ENCODE measurements at regions not wholly inside any gene's neighbourhood (a gene's known extent, or its start where the extent isn't known, plus 50 kb on each side); places are given as distances from the start of the nearest gene placed in this dataset.

- Mint-ChIP-seq H3K27me3 (no peaks in the 10 kb centered on the region), H3K36me3 (no peaks in the 10 kb centered on the region), H3K4me3 (no peak overlapping the region), H3K4me1 (ENCODE audit: low read depth) (peaks cover 1% of the 10 kb centered on the region), H3K9me3 (ENCODE audit: low read depth) (no peaks in the 10 kb centered on the region), H3K27ac (no peak overlapping the region)
These were observed 258.5 kb upstream of the TLE3 start for GRCh38 chr15:70356062-70356860.

GRCh38 chr15:70355275-70355795, 257.6 kb upstream of the TLE3 start:
- no peak overlapping the region for H3K27ac Mint-ChIP-seq
- H3K4me1 Mint-ChIP-seq (ENCODE audit: low read depth): peaks cover 1% of the 10 kb centered on the region
- H3K4me3 Mint-ChIP-seq: no peak overlapping the region

GRCh38 chr15:70354346-70354905, 256.7 kb upstream of the TLE3 start:
- Mint-ChIP-seq H3K4me1 (ENCODE audit: low read depth) (peaks cover 1% of the 10 kb centered on the region), H3K27me3 (peaks cover 1% of the 10 kb centered on the region), H3K4me3 (no peak overlapping the region), H3K36me3 (no peaks in the 10 kb centered on the region), H3K27ac (no peak overlapping the region), H3K9me3 (ENCODE audit: low read depth) (no peaks in the 10 kb centered on the region)

More at GRCh38 chr15:70355275-70355795, 257.6 kb upstream of the TLE3 start:
- peaks cover 1% of the 10 kb centered on the region for H3K27me3 Mint-ChIP-seq
- no peaks in the 10 kb centered on the region for H3K9me3 Mint-ChIP-seq (ENCODE audit: low read depth)
- H3K36me3 Mint-ChIP-seq: no peaks in the 10 kb centered on the region

DNA sequence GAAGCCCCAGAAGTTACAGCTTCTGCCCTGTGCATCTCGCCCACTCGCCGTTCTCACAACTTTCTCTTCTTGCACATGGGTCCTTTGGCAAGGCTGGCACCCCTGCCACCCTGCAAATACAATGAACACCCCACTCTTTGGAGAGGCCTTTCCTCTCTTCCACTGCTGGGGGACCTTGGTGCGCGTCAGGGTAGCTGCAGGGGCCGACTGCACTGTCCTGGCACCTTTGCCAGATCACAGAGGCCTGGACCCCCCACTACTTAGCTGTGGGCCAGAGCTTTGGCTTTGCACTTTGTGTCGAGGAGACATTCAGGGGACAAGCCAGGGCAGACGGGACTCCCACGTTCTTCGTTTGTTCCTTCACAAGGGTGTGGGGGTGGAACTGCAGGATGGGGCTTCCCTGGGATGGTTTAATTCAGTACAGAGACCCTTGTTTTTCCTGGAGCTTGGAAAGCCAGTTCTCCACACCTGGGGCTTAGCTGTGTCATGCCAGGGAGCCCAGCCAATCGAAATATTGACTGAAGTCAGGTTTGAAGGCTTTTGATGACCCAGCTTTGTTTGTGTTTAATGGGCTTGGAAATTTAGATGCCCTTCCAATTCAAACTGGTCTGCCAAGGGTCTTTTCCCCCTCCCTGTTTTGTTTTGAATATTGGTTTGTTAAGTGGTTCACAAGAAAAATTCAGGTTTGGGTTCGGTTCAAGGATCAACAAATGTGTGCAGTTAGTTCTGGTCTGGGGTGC, 256.1 kb upstream of the TLE3 start:
- H3K27ac Mint-ChIP-seq: no peak overlapping the region
- no peak overlapping the region for H3K4me3 Mint-ChIP-seq
- H3K9me3 Mint-ChIP-seq (ENCODE audit: low read depth): no peaks in the 10 kb centered on the region

DNA sequence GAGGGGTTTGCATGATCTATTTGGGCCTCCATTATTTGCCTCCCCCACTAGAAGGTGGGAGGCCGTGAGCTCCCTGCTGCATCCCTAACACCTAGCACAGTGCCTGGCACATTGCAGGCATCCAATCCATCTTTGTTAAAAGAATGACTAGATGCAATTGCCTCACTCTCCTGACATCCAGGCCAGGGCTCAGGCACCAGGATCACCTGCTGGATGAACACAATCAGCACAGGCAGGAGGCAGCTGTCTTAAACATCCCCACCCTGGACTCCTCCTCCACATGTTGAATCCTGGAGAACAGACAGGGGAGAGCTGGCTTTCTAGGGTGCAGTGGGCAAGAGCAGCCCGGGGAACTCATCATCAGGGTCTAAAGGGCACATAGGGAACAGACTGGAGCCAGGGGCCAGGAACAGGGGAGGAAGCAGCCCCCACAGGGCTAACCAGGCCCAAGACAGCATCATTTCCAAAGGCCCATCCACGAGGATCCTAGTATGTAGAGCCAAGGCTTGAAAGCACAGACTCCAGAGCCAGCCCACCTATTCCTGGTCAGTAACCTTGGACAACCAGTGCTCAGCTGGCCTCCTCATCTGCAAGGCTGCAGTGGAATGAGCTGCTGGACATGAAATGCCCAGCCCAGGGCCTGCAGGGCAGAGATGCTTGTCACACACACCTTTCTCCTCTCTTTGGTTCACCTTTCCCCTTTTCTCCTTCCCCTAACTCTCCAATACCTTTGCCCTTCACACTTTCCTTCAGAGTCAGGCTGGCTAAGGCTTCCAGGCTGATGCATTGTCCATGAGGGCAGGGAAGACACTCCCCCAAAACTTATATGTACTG, 254.4 kb upstream of the TLE3 start:
- Mint-ChIP-seq H3K4me3 (no peak overlapping the region), H3K27ac (no peak overlapping the region), H3K36me3 (no peaks in the 10 kb centered on the region), H3K9me3 (ENCODE audit: low read depth) (no peaks in the 10 kb centered on the region), H3K27me3 (peaks cover 1% of the 10 kb centered on the region), H3K4me1 (ENCODE audit: low read depth) (peaks cover 6% of the 10 kb centered on the region)

More for the DNA sequence above, 256.1 kb upstream of the TLE3 start:
- peaks cover 6% of the 10 kb centered on the region for H3K4me1 Mint-ChIP-seq (ENCODE audit: low read depth)
- peaks cover 1% of the 10 kb centered on the region for H3K27me3 Mint-ChIP-seq
- H3K36me3 Mint-ChIP-seq: no peaks in the 10 kb centered on the region

- H3K27me3 Mint-ChIP-seq: peaks cover 1% of the 10 kb centered on the region
- no peaks in the 10 kb centered on the region for H3K36me3 Mint-ChIP-seq
- peaks cover 6% of the 10 kb centered on the region for H3K4me1 Mint-ChIP-seq (ENCODE audit: low read depth)
- no peaks in the 10 kb centered on the region for H3K9me3 Mint-ChIP-seq (ENCODE audit: low read depth)
- H3K4me3 Mint-ChIP-seq: no peak overlapping the region
- no peak overlapping the region for H3K27ac Mint-ChIP-seq
These were observed 253.7 kb upstream of the TLE3 start for GRCh38 chr15:70351391-70351790.

- H3K27ac Mint-ChIP-seq: no peak overlapping the region
- peaks cover 1% of the 10 kb centered on the region for H3K27me3 Mint-ChIP-seq
- no peak overlapping the region for H3K4me3 Mint-ChIP-seq
- H3K9me3 Mint-ChIP-seq (ENCODE audit: low read depth): no peaks in the 10 kb centered on the region
- H3K36me3 Mint-ChIP-seq: no peaks in the 10 kb centered on the region
- peaks cover 6% of the 10 kb centered on the region for H3K4me1 Mint-ChIP-seq (ENCODE audit: low read depth)
These were observed 251.0 kb upstream of the TLE3 start for GRCh38 chr15:70348581-70349344.

DNA sequence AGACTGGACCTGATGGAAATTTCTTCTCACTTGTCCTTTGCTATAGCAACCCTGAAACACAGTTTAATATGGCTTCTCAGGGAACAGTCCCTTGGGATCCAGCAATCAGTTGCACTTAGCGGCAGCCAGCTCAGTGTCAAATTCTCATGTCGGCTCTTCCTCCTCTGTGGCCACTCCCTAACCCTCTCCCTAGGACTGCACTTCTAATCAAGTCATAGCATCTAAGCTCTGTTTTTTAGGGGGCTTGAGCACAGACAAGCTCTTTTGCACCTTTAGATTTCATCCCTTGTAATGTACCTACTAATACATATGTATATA, 250.5 kb upstream of the TLE3 start:
- no peaks in the 10 kb centered on the region for H3K36me3 Mint-ChIP-seq
- no peak overlapping the region for H3K4me3 Mint-ChIP-seq
- H3K9me3 Mint-ChIP-seq (ENCODE audit: low read depth): no peaks in the 10 kb centered on the region
- peaks cover 6% of the 10 kb centered on the region for H3K4me1 Mint-ChIP-seq (ENCODE audit: low read depth)
- peaks cover 1% of the 10 kb centered on the region for H3K27me3 Mint-ChIP-seq
- H3K27ac Mint-ChIP-seq: no peak overlapping the region

GRCh38 chr15:70347321-70348225, 249.9 kb upstream of the TLE3 start:
- Mint-ChIP-seq H3K4me3 (no peak overlapping the region), H3K36me3 (no peaks in the 10 kb centered on the region)

GRCh38 chr15:70345251-70346019, 247.7 kb upstream of the TLE3 start:
- no peak overlapping the region for H3K4me3 Mint-ChIP-seq

More at GRCh38 chr15:70347321-70348225, 249.9 kb upstream of the TLE3 start:
- H3K4me1 Mint-ChIP-seq (ENCODE audit: low read depth): peaks cover 6% of the 10 kb centered on the region
- no peaks in the 10 kb centered on the region for H3K9me3 Mint-ChIP-seq (ENCODE audit: low read depth)
- H3K27me3 Mint-ChIP-seq: peaks cover 1% of the 10 kb centered on the region
- H3K27ac Mint-ChIP-seq: no peak overlapping the region

GRCh38 chr15:70344666-70345065, 246.9 kb upstream of the TLE3 start:
- Mint-ChIP-seq H3K9me3 (ENCODE audit: low read depth) (no peaks in the 10 kb centered on the region), H3K36me3 (no peaks in the 10 kb centered on the region), H3K27ac (no peak overlapping the region), H3K4me1 (ENCODE audit: low read depth) (peaks cover 5% of the 10 kb centered on the region), H3K27me3 (no peaks in the 10 kb centered on the region), H3K4me3 (no peak overlapping the region)

More at GRCh38 chr15:70345251-70346019, 247.7 kb upstream of the TLE3 start:
- Mint-ChIP-seq H3K4me1 (ENCODE audit: low read depth) (peaks cover 5% of the 10 kb centered on the region), H3K36me3 (no peaks in the 10 kb centered on the region), H3K9me3 (ENCODE audit: low read depth) (no peaks in the 10 kb centered on the region), H3K27me3 (no peaks in the 10 kb centered on the region), H3K27ac (no peak overlapping the region)

DNA sequence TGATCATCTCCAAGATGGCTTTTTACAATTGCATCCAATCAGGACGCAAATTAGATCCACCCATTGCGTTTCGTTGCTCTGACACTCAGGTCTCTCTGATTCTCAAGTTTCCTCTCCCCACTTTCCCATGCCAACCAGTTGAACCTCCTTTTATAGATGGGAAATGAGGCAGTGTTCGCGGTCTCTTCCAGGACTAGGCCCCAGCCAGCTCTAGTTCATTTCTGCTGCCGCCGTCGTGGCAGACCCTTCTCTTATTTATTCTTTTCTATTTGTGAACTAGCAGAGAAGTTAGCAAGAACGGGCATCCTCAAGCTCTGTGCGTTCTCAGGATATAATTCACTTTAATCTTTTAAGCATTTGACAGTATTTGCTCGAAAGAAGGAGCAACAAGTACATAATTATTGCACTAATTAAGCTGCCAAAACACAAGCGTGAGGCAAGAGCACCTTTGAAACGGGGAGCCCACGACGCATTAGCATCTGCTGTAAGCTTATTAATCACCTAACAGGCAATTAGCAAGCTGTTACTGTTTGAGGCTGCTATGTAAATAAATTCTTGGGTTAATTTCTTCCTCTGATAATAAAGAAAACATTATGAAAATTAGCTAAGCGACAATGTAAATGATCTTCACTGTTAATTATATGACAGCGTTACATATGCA, 246.4 kb upstream of the TLE3 start:
- Mint-ChIP-seq H3K4me1 (ENCODE audit: low read depth) (peaks cover 3% of the 10 kb centered on the region), H3K9me3 (ENCODE audit: low read depth) (no peaks in the 10 kb centered on the region), H3K27ac (no peak overlapping the region), H3K4me3 (no peak overlapping the region), H3K27me3 (no peaks in the 10 kb centered on the region), H3K36me3 (no peaks in the 10 kb centered on the region)

All from activated naive CD8-positive, alpha-beta T cell (primary cell).